GM23338 (cell line): ENCODE measurements at regions not wholly inside any gene's neighbourhood (a gene's known extent, or its start where the extent isn't known, plus 50 kb on each side); places are given as distances from the start of the nearest gene placed in this dataset.

Source experiments
- ATAC-seq: fragments of 200-7000 bp; cut with Tn5 transposase; 3 replicates; pipeline ENCODE4 v1.9.1; 2020
- DNase-seq: peaks from one replicate; pipeline ENCODE4 v3.0.0-alpha.2; 2015; ENCODE audit warnings: low spot score
- H2AFZ ChIP-seq: fragments of 200-600 bp; sonication (generic); 2 replicates; pipeline ENCODE4 v1.8.0; 2016; ENCODE audit warnings: antibody characterized with exemption, mild to moderate bottlenecking, moderate library complexity
- H3F3A ChIP-seq: fragments of 200-600 bp; sonication (generic); replicated peaks from 2 replicates; pipeline ENCODE4 v1.8.0; 2017; ENCODE audit warnings: antibody characterized with exemption, mixed run types, low read depth
- H3K27ac ChIP-seq: fragments of 200-600 bp; sonication (generic); 2 replicates; pipeline ENCODE4 v1.6.1; 2016; ENCODE audit warnings: low read depth
- H3K27me3 ChIP-seq: fragments of 200-600 bp; sonication (generic); 2 replicates; pipeline ENCODE4 v1.8.0; 2016; ENCODE audit warnings: mild to moderate bottlenecking, mixed run types, moderate library complexity; ENCODE audit not compliant: insufficient read depth
- H3K36me3 ChIP-seq: fragments of 200-600 bp; sonication (generic); 2 replicates; pipeline ENCODE4 v1.8.0; 2016; ENCODE audit warnings: mild to moderate bottlenecking; ENCODE audit not compliant: insufficient read depth
- H3K4me1 ChIP-seq: fragments of 200-600 bp; sonication (generic); 2 replicates; pipeline ENCODE4 v1.8.0; 2016; ENCODE audit warnings: mild to moderate bottlenecking, moderate library complexity; ENCODE audit not compliant: insufficient read depth
- H3K4me2 ChIP-seq: fragments of 200-600 bp; sonication (generic); 2 replicates; pipeline ENCODE4 v1.7.1; 2017; ENCODE audit warnings: mixed run types
- H3K4me3 ChIP-seq: fragments of 200-600 bp; sonication (generic); 2 replicates; pipeline ENCODE4 v1.6.1; 2016; ENCODE audit warnings: mixed run types
- H3K79me2 ChIP-seq: fragments of 200-600 bp; sonication (generic); replicated peaks from 2 replicates; pipeline ENCODE4 v1.8.0; 2017; ENCODE audit warnings: mild to moderate bottlenecking; ENCODE audit not compliant: insufficient read depth
- H3K9me2 ChIP-seq: fragments of 200-600 bp; sonication (generic); 2 replicates; pipeline ENCODE4 v1.8.0; 2017; ENCODE audit not compliant: insufficient read depth
- H4K20me1 ChIP-seq: fragments of 200-600 bp; sonication (generic); replicated peaks from 2 replicates; pipeline ENCODE4 v1.8.0; 2017; ENCODE audit warnings: mild to moderate bottlenecking; ENCODE audit not compliant: insufficient read depth
- H3K27ac Mint-ChIP-seq: 2 replicates; pipeline ENCODE4 v1.8.0; 2020; ENCODE audit warnings: inconsistent platforms, mild to moderate bottlenecking, moderate library complexity, mixed read lengths
- H3K27me3 Mint-ChIP-seq: 3 replicates; pipeline ENCODE4 v1.8.0; 2022; ENCODE audit warnings: low read depth, mild to moderate bottlenecking, moderate library complexity, mixed read lengths, inconsistent platforms; ENCODE audit not compliant: insufficient read depth, poor library complexity
- H3K36me3 Mint-ChIP-seq: 3 replicates; pipeline ENCODE4 v1.8.0; 2021; ENCODE audit warnings: low read depth, mild to moderate bottlenecking, inconsistent platforms, moderate library complexity, mixed read lengths
- H3K4me1 Mint-ChIP-seq: 3 replicates; pipeline ENCODE4 v1.8.0; 2020; ENCODE audit warnings: mild to moderate bottlenecking, inconsistent platforms, mixed read lengths
- H3K4me3 Mint-ChIP-seq: 3 replicates; pipeline ENCODE4 v1.8.0; 2021; ENCODE audit warnings: moderate library complexity, mild to moderate bottlenecking, inconsistent platforms, mixed read lengths
- H3K9me3 Mint-ChIP-seq: 3 replicates; pipeline ENCODE4 v1.8.0; 2020; ENCODE audit warnings: moderate library complexity, mild to moderate bottlenecking, inconsistent platforms, mixed read lengths
- CREB1 ChIP-seq: fragments of 250-450 bp; sonication (Bioruptor Pico); IDR thresholded peaks from 2 replicates; pipeline ENCODE4 v1.5.0; 2020; ENCODE audit warnings: low read depth, mild to moderate bottlenecking, moderate library complexity
- EZH2 ChIP-seq: fragments of 200-600 bp; sonication (generic); IDR thresholded peaks from one replicate; pipeline ENCODE4 v1.8.0; 2017; ENCODE audit warnings: antibody characterized with exemption, mild to moderate bottlenecking, low read depth; ENCODE audit not compliant: unreplicated experiment
- EZH2phosphoT487 ChIP-seq: fragments of 200-600 bp; sonication (generic); IDR thresholded peaks from one replicate; pipeline ENCODE4 v1.8.1; 2018; ENCODE audit warnings: antibody characterized with exemption; ENCODE audit not compliant: unreplicated experiment
- JUNB ChIP-seq: IDR thresholded peaks from one replicate; pipeline ENCODE4 v1.6.1; 2016; ENCODE audit warnings: antibody characterized with exemption; ENCODE audit not compliant: unreplicated experiment
- NANOG ChIP-seq: IDR thresholded peaks from 2 replicates; pipeline ENCODE4 v1.6.1; 2016; ENCODE audit warnings: antibody characterized with exemption, borderline replicate concordance
- POLR2AphosphoS5 ChIP-seq: IDR thresholded peaks from 2 replicates; pipeline ENCODE4 v1.6.1; 2016; ENCODE audit warnings: antibody characterized with exemption, low read depth
- STAT1 ChIP-seq: IDR thresholded peaks from one replicate; pipeline ENCODE4 v1.6.1; 2016; ENCODE audit warnings: antibody characterized with exemption; ENCODE audit not compliant: unreplicated experiment
- ZNF114 ChIP-seq: fragments of 250-450 bp; sonication (Bioruptor Pico); IDR thresholded peaks from 2 replicates; pipeline ENCODE4 v1.5.0; 2020; ENCODE audit warnings: mild to moderate bottlenecking, moderate library complexity
- ZNF331 ChIP-seq: fragments of 250-450 bp; sonication (Bioruptor Pico); IDR thresholded peaks from 2 replicates; pipeline ENCODE4 v1.5.0; 2020; ENCODE audit warnings: low read depth, mild to moderate bottlenecking, moderate library complexity
- TF ChIP-seq, protein P1 (sequence below): fragments of 250-450 bp; sonication (Bioruptor Pico); IDR thresholded peaks from 2 replicates; pipeline ENCODE4 v1.5.0; 2020; ENCODE audit warnings: mild to moderate bottlenecking, moderate library complexity
- TF ChIP-seq, protein P2 (sequence below): IDR thresholded peaks from one replicate; pipeline ENCODE4 v1.6.1; 2018; ENCODE audit warnings: antibody characterized with exemption; ENCODE audit not compliant: unreplicated experiment
- TF ChIP-seq, protein P3 (sequence below), 2 experiments: fragments of 200-600 bp in 1 of 2; sonication (generic) in 1 of 2; conservative IDR thresholded peaks; 2 replicates each; pipeline versions ENCODE4 v1.5.1 to v1.6.1; 2016 to 2017; ENCODE audit warnings: antibody characterized with exemption in 2 of 2, low read depth in 2 of 2, mild to moderate bottlenecking in 2 of 2, moderate library complexity in 1 of 2
- TF ChIP-seq, protein P4 (sequence below): IDR thresholded peaks from 2 replicates; pipeline ENCODE4 v1.6.1; 2016; ENCODE audit warnings: antibody characterized with exemption

DNA sequence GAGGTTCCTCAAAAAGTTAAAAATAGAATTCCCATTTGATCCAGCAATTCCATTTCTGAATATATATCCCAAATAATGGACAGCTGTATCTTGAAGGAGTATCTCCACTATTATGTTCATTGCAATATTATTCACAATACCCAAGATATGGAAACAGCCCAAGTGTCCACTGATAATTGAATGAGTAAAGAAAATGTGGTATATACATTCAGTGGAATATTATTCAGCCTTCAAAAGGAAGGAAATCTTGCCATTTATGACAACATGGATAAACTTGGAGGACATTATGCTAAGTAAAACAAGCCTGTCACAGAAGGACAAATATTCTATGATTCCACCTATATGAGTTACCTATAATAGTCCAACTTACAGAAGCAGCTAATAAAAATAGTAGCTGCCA lies 979.0 kb downstream of the SLC6A15 start:
- H3F3A ChIP-seq, result no peaks in the 10 kb centered on the region
- no peaks in the 10 kb centered on the region for H3K4me1 Mint-ChIP-seq
- H2AFZ ChIP-seq, result no peak overlapping the region
- no peak overlapping the region for H3K27ac ChIP-seq
- TF ChIP-seq STAT1 (no peak), EZH2phosphoT487 (no peak), CREB1 (CRISPR knock-in tag) (no peak), NANOG (no peak), ZNF331 (CRISPR knock-in tag) (no peak), JUNB (no peak), EZH2 (no peak), POLR2AphosphoS5 (no peak), ZNF114 (CRISPR knock-in tag) (no peak)
- TF ChIP-seq, protein P1, sequence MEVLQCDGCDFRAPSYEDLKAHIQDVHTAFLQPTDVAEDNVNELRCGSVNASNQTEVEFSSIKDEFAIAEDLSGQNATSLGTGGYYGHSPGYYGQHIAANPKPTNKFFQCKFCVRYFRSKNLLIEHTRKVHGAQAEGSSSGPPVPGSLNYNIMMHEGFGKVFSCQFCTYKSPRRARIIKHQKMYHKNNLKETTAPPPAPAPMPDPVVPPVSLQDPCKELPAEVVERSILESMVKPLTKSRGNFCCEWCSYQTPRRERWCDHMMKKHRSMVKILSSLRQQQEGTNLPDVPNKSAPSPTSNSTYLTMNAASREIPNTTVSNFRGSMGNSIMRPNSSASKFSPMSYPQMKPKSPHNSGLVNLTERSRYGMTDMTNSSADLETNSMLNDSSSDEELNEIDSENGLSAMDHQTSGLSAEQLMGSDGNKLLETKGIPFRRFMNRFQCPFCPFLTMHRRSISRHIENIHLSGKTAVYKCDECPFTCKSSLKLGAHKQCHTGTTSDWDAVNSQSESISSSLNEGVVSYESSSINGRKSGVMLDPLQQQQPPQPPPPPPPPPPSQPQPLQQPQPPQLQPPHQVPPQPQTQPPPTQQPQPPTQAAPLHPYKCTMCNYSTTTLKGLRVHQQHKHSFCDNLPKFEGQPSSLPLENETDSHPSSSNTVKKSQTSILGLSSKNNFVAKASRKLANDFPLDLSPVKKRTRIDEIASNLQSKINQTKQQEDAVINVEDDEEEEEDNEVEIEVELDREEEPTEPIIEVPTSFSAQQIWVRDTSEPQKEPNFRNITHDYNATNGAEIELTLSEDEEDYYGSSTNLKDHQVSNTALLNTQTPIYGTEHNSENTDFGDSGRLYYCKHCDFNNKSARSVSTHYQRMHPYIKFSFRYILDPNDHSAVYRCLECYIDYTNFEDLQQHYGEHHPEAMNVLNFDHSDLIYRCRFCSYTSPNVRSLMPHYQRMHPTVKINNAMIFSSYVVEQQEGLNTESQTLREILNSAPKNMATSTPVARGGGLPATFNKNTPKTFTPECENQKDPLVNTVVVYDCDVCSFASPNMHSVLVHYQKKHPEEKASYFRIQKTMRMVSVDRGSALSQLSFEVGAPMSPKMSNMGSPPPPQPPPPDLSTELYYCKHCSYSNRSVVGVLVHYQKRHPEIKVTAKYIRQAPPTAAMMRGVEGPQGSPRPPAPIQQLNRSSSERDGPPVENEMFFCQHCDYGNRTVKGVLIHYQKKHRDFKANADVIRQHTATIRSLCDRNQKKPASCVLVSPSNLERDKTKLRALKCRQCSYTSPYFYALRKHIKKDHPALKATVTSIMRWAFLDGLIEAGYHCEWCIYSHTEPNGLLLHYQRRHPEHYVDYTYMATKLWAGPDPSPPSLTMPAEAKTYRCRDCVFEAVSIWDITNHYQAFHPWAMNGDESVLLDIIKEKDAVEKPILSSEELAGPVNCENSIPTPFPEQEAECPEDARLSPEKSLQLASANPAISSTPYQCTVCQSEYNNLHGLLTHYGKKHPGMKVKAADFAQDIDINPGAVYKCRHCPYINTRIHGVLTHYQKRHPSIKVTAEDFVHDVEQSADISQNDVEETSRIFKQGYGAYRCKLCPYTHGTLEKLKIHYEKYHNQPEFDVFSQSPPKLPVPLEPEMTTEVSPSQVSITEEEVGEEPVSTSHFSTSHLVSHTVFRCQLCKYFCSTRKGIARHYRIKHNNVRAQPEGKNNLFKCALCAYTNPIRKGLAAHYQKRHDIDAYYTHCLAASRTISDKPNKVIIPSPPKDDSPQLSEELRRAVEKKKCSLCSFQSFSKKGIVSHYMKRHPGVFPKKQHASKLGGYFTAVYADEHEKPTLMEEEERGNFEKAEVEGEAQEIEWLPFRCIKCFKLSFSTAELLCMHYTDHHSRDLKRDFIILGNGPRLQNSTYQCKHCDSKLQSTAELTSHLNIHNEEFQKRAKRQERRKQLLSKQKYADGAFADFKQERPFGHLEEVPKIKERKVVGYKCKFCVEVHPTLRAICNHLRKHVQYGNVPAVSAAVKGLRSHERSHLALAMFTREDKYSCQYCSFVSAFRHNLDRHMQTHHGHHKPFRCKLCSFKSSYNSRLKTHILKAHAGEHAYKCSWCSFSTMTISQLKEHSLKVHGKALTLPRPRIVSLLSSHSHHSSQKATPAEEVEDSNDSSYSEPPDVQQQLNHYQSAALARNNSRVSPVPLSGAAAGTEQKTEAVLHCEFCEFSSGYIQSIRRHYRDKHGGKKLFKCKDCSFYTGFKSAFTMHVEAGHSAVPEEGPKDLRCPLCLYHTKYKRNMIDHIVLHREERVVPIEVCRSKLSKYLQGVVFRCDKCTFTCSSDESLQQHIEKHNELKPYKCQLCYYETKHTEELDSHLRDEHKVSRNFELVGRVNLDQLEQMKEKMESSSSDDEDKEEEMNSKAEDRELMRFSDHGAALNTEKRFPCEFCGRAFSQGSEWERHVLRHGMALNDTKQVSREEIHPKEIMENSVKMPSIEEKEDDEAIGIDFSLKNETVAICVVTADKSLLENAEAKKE (CRISPR knock-in tag), result no peak
- TF ChIP-seq, protein P2, sequence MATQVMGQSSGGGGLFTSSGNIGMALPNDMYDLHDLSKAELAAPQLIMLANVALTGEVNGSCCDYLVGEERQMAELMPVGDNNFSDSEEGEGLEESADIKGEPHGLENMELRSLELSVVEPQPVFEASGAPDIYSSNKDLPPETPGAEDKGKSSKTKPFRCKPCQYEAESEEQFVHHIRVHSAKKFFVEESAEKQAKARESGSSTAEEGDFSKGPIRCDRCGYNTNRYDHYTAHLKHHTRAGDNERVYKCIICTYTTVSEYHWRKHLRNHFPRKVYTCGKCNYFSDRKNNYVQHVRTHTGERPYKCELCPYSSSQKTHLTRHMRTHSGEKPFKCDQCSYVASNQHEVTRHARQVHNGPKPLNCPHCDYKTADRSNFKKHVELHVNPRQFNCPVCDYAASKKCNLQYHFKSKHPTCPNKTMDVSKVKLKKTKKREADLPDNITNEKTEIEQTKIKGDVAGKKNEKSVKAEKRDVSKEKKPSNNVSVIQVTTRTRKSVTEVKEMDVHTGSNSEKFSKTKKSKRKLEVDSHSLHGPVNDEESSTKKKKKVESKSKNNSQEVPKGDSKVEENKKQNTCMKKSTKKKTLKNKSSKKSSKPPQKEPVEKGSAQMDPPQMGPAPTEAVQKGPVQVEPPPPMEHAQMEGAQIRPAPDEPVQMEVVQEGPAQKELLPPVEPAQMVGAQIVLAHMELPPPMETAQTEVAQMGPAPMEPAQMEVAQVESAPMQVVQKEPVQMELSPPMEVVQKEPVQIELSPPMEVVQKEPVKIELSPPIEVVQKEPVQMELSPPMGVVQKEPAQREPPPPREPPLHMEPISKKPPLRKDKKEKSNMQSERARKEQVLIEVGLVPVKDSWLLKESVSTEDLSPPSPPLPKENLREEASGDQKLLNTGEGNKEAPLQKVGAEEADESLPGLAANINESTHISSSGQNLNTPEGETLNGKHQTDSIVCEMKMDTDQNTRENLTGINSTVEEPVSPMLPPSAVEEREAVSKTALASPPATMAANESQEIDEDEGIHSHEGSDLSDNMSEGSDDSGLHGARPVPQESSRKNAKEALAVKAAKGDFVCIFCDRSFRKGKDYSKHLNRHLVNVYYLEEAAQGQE, result no peak
- TF ChIP-seq, protein P3, sequence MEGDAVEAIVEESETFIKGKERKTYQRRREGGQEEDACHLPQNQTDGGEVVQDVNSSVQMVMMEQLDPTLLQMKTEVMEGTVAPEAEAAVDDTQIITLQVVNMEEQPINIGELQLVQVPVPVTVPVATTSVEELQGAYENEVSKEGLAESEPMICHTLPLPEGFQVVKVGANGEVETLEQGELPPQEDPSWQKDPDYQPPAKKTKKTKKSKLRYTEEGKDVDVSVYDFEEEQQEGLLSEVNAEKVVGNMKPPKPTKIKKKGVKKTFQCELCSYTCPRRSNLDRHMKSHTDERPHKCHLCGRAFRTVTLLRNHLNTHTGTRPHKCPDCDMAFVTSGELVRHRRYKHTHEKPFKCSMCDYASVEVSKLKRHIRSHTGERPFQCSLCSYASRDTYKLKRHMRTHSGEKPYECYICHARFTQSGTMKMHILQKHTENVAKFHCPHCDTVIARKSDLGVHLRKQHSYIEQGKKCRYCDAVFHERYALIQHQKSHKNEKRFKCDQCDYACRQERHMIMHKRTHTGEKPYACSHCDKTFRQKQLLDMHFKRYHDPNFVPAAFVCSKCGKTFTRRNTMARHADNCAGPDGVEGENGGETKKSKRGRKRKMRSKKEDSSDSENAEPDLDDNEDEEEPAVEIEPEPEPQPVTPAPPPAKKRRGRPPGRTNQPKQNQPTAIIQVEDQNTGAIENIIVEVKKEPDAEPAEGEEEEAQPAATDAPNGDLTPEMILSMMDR (conservative IDR thresholded peaks at IDR 0.05; ENCODE audit: low read depth in 2 of 2), result no peak
- TF ChIP-seq, protein P4, sequence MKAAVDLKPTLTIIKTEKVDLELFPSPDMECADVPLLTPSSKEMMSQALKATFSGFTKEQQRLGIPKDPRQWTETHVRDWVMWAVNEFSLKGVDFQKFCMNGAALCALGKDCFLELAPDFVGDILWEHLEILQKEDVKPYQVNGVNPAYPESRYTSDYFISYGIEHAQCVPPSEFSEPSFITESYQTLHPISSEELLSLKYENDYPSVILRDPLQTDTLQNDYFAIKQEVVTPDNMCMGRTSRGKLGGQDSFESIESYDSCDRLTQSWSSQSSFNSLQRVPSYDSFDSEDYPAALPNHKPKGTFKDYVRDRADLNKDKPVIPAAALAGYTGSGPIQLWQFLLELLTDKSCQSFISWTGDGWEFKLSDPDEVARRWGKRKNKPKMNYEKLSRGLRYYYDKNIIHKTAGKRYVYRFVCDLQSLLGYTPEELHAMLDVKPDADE, result no peak
- no peak for ATAC-seq
- H3K9me3 Mint-ChIP-seq, result no peaks in the 10 kb centered on the region
- H3K4me3 ChIP-seq, result no peak overlapping the region
- no peaks in the 10 kb centered on the region for H3K79me2 ChIP-seq
- no peaks in the 10 kb centered on the region for H3K36me3 Mint-ChIP-seq
- H3K36me3 ChIP-seq, result 0 out of 2 replicates have a peak, but pooled peaks cover 5% of the 10 kb centered on the region
- H4K20me1 ChIP-seq, result no peaks in the 10 kb centered on the region
- no peak overlapping the region for H3K27ac Mint-ChIP-seq
- H3K27me3 Mint-ChIP-seq, result no peaks in the 10 kb centered on the region
- no peaks in the 10 kb centered on the region for H3K4me1 ChIP-seq
- H3K27me3 ChIP-seq, result no peaks in the 10 kb centered on the region
- no peaks in the 10 kb centered on the region for H3K9me2 ChIP-seq
- no peak overlapping the region for H3K4me3 Mint-ChIP-seq
- DNase-seq, result no peak
- H3K4me2 ChIP-seq, result no peak overlapping the region
